ENCODE measurements at regions not wholly inside any gene's neighbourhood (a gene's known extent, or its start where the extent isn't known, plus 50 kb on each side); places are given as distances from the start of the nearest gene placed in this dataset.
A peak's percentile ranks its signal among the peaks of the same experiment; 100 is the strongest.
"Not testable (repeated sequence)": the region's sequence is repeated elsewhere in the genome, so short reads cannot be mapped to it uniquely, and the experiment has no call there.

GRCh38 chr6:134757911-134758361, 192.0 kb downstream of the ALDH8A1 start:
- DNase-seq (ENCODE audit: extremely low read depth, low read depth) = no peak
- no peak for TF ChIP-seq CTCF (IDR thresholded peaks at IDR 0.05; ENCODE audit: low read depth, low read length)

GRCh38 chr6:134756374-134757025, 193.4 kb downstream of the ALDH8A1 start:
- TF ChIP-seq CTCF (IDR thresholded peaks at IDR 0.05; ENCODE audit: low read depth, low read length) = no peak
- DNase-seq (ENCODE audit: extremely low read depth, low read depth) = no peak

GRCh38 chr6:134754013-134754690, 195.7 kb downstream of the ALDH8A1 start:
- no peak for TF ChIP-seq CTCF (IDR thresholded peaks at IDR 0.05; ENCODE audit: low read depth, low read length)
- DNase-seq (ENCODE audit: extremely low read depth, low read depth) = no peak

- TF ChIP-seq CTCF (IDR thresholded peaks at IDR 0.05; ENCODE audit: low read depth, low read length) = no peak
- DNase-seq (ENCODE audit: extremely low read depth, low read depth) = no peak
Measured at GRCh38 chr6:134753001-134753400, 196.9 kb downstream of the ALDH8A1 start.

GRCh38 chr6:134752445-134752844, 197.5 kb downstream of the ALDH8A1 start:
- TF ChIP-seq CTCF (IDR thresholded peaks at IDR 0.05; ENCODE audit: low read depth, low read length) = no peak
- DNase-seq (ENCODE audit: extremely low read depth, low read depth) = no peak

- no peak for TF ChIP-seq CTCF (IDR thresholded peaks at IDR 0.05; ENCODE audit: low read depth, low read length)
- peak; percentile 57 for DNase-seq (ENCODE audit: extremely low read depth, low read depth)
Measured at GRCh38 chr6:134750669-134751068, 199.2 kb downstream of the ALDH8A1 start.

GRCh38 chr6:134748484-134748883, 201.4 kb downstream of the ALDH8A1 start:
- no peak for TF ChIP-seq CTCF (IDR thresholded peaks at IDR 0.05; ENCODE audit: low read depth, low read length)
- no peak for DNase-seq (ENCODE audit: extremely low read depth, low read depth)

GRCh38 chr6:134747197-134747596, 202.7 kb downstream of the ALDH8A1 start:
- DNase-seq (ENCODE audit: extremely low read depth, low read depth) = not testable (repeated sequence)

Data from AG09319 (cell line).